A549 (cell line): ENCODE measurements at regions not wholly inside any gene's neighbourhood (a gene's known extent, or its start where the extent isn't known, plus 50 kb on each side); places are given as distances from the start of the nearest gene placed in this dataset.

ENCODE experiments used
- ATAC-seq, 2 experiments: fragments of 200-7000 bp in 1 of 2; fragments of >200 bp in 1 of 2; cut with Nextera tagmentation in 1 of 2; cut with Tn5 transposase in 1 of 2; 3 replicates each; pipeline versions ENCODE4 v1.8.0 to v1.9.1; 2018 to 2020; ENCODE audit warnings: mild to moderate bottlenecking in 1 of 2, moderate library complexity in 1 of 2
- CTCF ChIA-PET: fragments of 300-600 bp; sonication (Branson Sonifier 250); formaldehyde crosslinking; extraction: SDS; loops from one replicate; lab custom pipeline; 2021; ENCODE audit warnings: antibody characterized with exemption, inconsistent platforms; lab: Yijun Ruan, JAX
- POLR2A ChIA-PET: fragments of 350-600 bp; formaldehyde crosslinking; extraction: SDS; loops from one replicate; lab custom pipeline; 2021; ENCODE audit warnings: antibody characterized with exemption, inconsistent platforms; lab: Yijun Ruan, JAX
- DNase-seq, 2 experiments: peaks; one replicate each; pipeline versions ENCODE4 v3.0.0 to v3.0.0-alpha.2; 2011 to 2016; ENCODE audit warnings: low read depth in 1 of 2, low spot score in 1 of 2
- FAIRE-seq: peaks from 2 replicates; lab custom pipeline; 2011; peaks lifted over from hg19 to GRCh38; lab: Jason Lieb, UNC
- H3K27ac ChIP-seq, 2 experiments: fragments of >200 bp; sonication (Bioruptor Twin); formaldehyde crosslinking; 3 replicates each; pipeline ENCODE4 v1.5.1; 2016 to 2017
- H3K4me1 ChIP-seq: fragments of >200 bp; sonication (Bioruptor Twin); formaldehyde crosslinking; 3 replicates; pipeline ENCODE4 v1.6.1; 2016
- H3K4me2 ChIP-seq: fragments of >200 bp; sonication (Bioruptor Twin); formaldehyde crosslinking; 3 replicates; pipeline ENCODE4 v1.6.1; 2016
- H3K4me3 ChIP-seq: fragments of >200 bp; sonication (Bioruptor Twin); formaldehyde crosslinking; 3 replicates; pipeline ENCODE4 v1.5.1; 2016
- H3K9me3 ChIP-seq: fragments of >200 bp; sonication (Bioruptor Twin); formaldehyde crosslinking; 3 replicates; pipeline ENCODE4 v1.6.1; 2016
- ATOH8 ChIP-seq: fragments of 250-450 bp; sonication (Bioruptor Pico); IDR thresholded peaks from 2 replicates; pipeline ENCODE4 v1.5.0; 2020; ENCODE audit warnings: low read depth, mild to moderate bottlenecking, moderate library complexity
- BHLHE40 ChIP-seq: IDR thresholded peaks from 2 replicates; pipeline ENCODE4 v1.6.1; 2012; ENCODE audit warnings: low read depth, low read length, inconsistent platforms
- CBX2 ChIP-seq: fragments of 200-600 bp; sonication (generic); IDR thresholded peaks from 2 replicates; pipeline ENCODE4 v1.6.1; 2016; ENCODE audit warnings: low read depth, mild to moderate bottlenecking, borderline replicate concordance
- CEBPB ChIP-seq, 2 experiments: fragments of >200 bp in 1 of 2; sonication (Bioruptor Twin) in 1 of 2; formaldehyde crosslinking in 1 of 2; IDR thresholded peaks; 2 replicates each; pipeline ENCODE4 v1.6.1; 2012 to 2016
- CHD2 ChIP-seq: fragments of 150-350 bp; IDR thresholded peaks from 2 replicates; pipeline ENCODE4 v1.6.1; 2014; ENCODE audit warnings: low read length; ENCODE audit not compliant: partially characterized antibody
- CHD4 ChIP-seq: fragments of 200-600 bp; sonication (generic); IDR thresholded peaks from 2 replicates; pipeline ENCODE4 v1.6.1; 2016; ENCODE audit warnings: antibody characterized with exemption, mild to moderate bottlenecking, borderline replicate concordance
- E2F6 ChIP-seq: IDR thresholded peaks from 2 replicates; pipeline ENCODE4 v1.6.1; 2012; ENCODE audit warnings: low read depth, borderline replicate concordance
- EHF ChIP-seq: fragments of 250-450 bp; sonication (Bioruptor Pico); IDR thresholded peaks from 2 replicates; pipeline ENCODE4 v1.5.0; 2020; ENCODE audit warnings: mild to moderate bottlenecking
- EHMT2 ChIP-seq: fragments of 200-600 bp; sonication (generic); IDR thresholded peaks from 2 replicates; pipeline ENCODE4 v1.6.1; 2016; ENCODE audit warnings: antibody characterized with exemption, low read depth, mild to moderate bottlenecking, moderate library complexity
- ESRRA ChIP-seq: fragments of 150-350 bp; IDR thresholded peaks from 2 replicates; pipeline ENCODE4 v1.6.1; 2014; ENCODE audit warnings: mild to moderate bottlenecking, low read length, borderline replicate concordance
- FOSB ChIP-seq: fragments of 250-450 bp; sonication (Bioruptor Pico); IDR thresholded peaks from 2 replicates; pipeline ENCODE4 v1.5.0; 2020; ENCODE audit warnings: mild to moderate bottlenecking, moderate library complexity
- GATA3 ChIP-seq: IDR thresholded peaks from 2 replicates; pipeline ENCODE4 v1.6.1; 2012; ENCODE audit warnings: borderline replicate concordance
- HDAC2 ChIP-seq: fragments of 200-600 bp; sonication (generic); IDR thresholded peaks from 2 replicates; pipeline ENCODE4 v1.6.1; 2016
- HEYL ChIP-seq: fragments of 250-450 bp; sonication (Bioruptor Pico); IDR thresholded peaks from 2 replicates; pipeline ENCODE4 v1.8.0; 2021; ENCODE audit warnings: mild to moderate bottlenecking, moderate library complexity
- HOXB13 ChIP-seq: fragments of 250-450 bp; sonication (Bioruptor Pico); IDR thresholded peaks from 2 replicates; pipeline ENCODE4 v1.5.0; 2020; ENCODE audit warnings: low read depth, mild to moderate bottlenecking, moderate library complexity
- JUNB ChIP-seq: fragments of >200 bp; sonication (Bioruptor Twin); formaldehyde crosslinking; IDR thresholded peaks from 2 replicates; pipeline ENCODE4 v1.6.1; 2016
- KDM5A ChIP-seq: fragments of 200-600 bp; sonication (generic); IDR thresholded peaks from 2 replicates; pipeline ENCODE4 v1.6.1; 2016; ENCODE audit warnings: antibody characterized with exemption, mild to moderate bottlenecking
- NFE2L2 ChIP-seq: fragments of 150-350 bp; conservative IDR thresholded peaks from 2 replicates; pipeline ENCODE4 v1.6.1; 2014; ENCODE audit warnings: low read length
- NPAS2 ChIP-seq: fragments of 250-450 bp; sonication (Bioruptor Pico); IDR thresholded peaks from 2 replicates; pipeline ENCODE4 v1.8.0; 2022; ENCODE audit warnings: mild to moderate bottlenecking, moderate library complexity, borderline replicate concordance
- NR3C1 ChIP-seq: fragments of >200 bp; sonication (Bioruptor Twin); formaldehyde crosslinking; IDR thresholded peaks from 3 replicates; pipeline ENCODE4 v1.6.1; 2017
- PHF8 ChIP-seq: fragments of 200-600 bp; sonication (generic); IDR thresholded peaks from 2 replicates; pipeline ENCODE4 v1.6.1; 2016; ENCODE audit warnings: low read depth, mild to moderate bottlenecking, antibody characterized with exemption, moderate library complexity, borderline replicate concordance
- POLR2A ChIP-seq: IDR thresholded peaks from 2 replicates; pipeline ENCODE4 v1.6.1; 2012; ENCODE audit warnings: mild to moderate bottlenecking, low read length
- POLR2AphosphoS2 ChIP-seq: conservative IDR thresholded peaks from 2 replicates; pipeline ENCODE4 v1.6.1; 2012; ENCODE audit warnings: low read length, improper control_type of control experiment, inconsistent platforms
- RAD21 ChIP-seq, 2 experiments: fragments of >200 bp in 1 of 2; sonication (Bioruptor Twin) in 1 of 2; formaldehyde crosslinking in 1 of 2; IDR thresholded peaks in 1 of 2; conservative IDR thresholded peaks in 1 of 2; 2 replicates in 1 of 2; 3 replicates in 1 of 2; pipeline ENCODE4 v1.6.1; 2012 to 2018; ENCODE audit warnings: inconsistent platforms in 1 of 2
- RCOR1 ChIP-seq: fragments of 150-350 bp; IDR thresholded peaks from 2 replicates; pipeline ENCODE4 v1.6.1; 2014; ENCODE audit warnings: antibody characterized with exemption, low read length, low read depth
- SMC3 ChIP-seq: fragments of >200 bp; sonication (Bioruptor Twin); formaldehyde crosslinking; IDR thresholded peaks from 3 replicates; pipeline ENCODE4 v1.6.1; 2018; ENCODE audit warnings: inconsistent platforms
- SREBF2 ChIP-seq: fragments of 450-650 bp; IDR thresholded peaks from 2 replicates; pipeline ENCODE4 v1.6.1; 2014; ENCODE audit warnings: mild to moderate bottlenecking, moderate library complexity
- ZFP36 ChIP-seq: fragments of 450-650 bp; IDR thresholded peaks from 2 replicates; pipeline ENCODE4 v1.6.1; 2014; ENCODE audit warnings: borderline replicate concordance; ENCODE audit not compliant: partially characterized antibody
- ZNF302 ChIP-seq: fragments of 250-450 bp; sonication (Bioruptor Pico); IDR thresholded peaks from 2 replicates; pipeline ENCODE4 v1.9.0; 2021; ENCODE audit warnings: inconsistent platforms, mild to moderate bottlenecking, moderate library complexity
- WGBS: methylation state at CpG from one replicate; pipeline ENCODE4 v1.1.6; 2017; ENCODE audit errors: missing lambda C conversion rate; 5-methylcytosine and 5-hydroxymethylcytosine counted together
- TF ChIP-seq, protein P1 (sequence below): IDR thresholded peaks from 2 replicates; pipeline ENCODE4 v1.6.1; 2012

- H3K27ac ChIP-seq: no peak overlapping the region
- DNase-seq: no peak
- CTCF ChIA-PET: interaction anchor here (0.7 to 1.5 kb wide), 3 partner anchors 9 to 11 kb away, joined by 3 read pairs; no protein-coding TSS in a partner anchor
- FAIRE-seq: no peak
- TF ChIP-seq BHLHE40 (no peak), NPAS2 (CRISPR knock-in tag) (no peak), POLR2A (no peak), FOSB (CRISPR knock-in tag) (no peak), SMC3 (no peak), EHMT2 (no peak), NR3C1 (no peak), SREBF2 (no peak), ZFP36 (no peak), PHF8 (no peak), RCOR1 (no peak), HOXB13 (CRISPR knock-in tag) (no peak), CHD4 (no peak), HDAC2 (no peak), HEYL (CRISPR knock-in tag) (no peak), E2F6 (no peak), CEBPB (IDR thresholded peaks at IDR 0.05) (no peak)
- TF ChIP-seq, protein P1, sequence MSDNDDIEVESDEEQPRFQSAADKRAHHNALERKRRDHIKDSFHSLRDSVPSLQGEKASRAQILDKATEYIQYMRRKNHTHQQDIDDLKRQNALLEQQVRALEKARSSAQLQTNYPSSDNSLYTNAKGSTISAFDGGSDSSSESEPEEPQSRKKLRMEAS: no peak
- POLR2A ChIA-PET: no interaction called here
- no peak overlapping the region for H3K4me2 ChIP-seq
- no peaks in the 10 kb centered on the region for H3K4me1 ChIP-seq
- H3K4me3 ChIP-seq: no peak overlapping the region
- no peaks in the 10 kb centered on the region for H3K9me3 ChIP-seq
- 89% methylated on average over 4 of the region's 4 CpGs for WGBS
- ATAC-seq: no peak
Observed at GRCh38 chr6:143591441-143591840, 79.9 kb upstream of the FUCA2 start.

DNA sequence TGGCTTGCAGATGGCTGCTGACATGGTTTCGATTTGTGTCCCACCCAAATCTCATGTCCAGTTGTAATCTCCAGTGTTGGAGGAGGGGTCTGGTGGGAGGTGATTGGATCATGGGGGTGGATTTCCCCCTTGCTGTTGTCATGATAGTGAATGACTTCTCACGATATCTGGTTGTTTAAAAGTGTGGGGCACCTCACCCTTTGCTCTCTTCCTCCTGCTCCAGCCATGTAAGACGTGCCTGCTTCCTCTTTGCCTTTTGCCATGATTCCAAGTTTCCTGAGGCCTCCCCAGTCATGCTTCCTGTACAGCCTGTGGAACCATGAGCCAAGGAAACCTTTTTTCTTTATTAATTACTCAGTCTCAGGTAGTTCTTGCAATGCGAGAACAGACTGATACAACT, 77.6 kb upstream of the FUCA2 start:
- no peaks in the 10 kb centered on the region for H3K4me1 ChIP-seq
- no peak overlapping the region for H3K4me3 ChIP-seq
- POLR2A ChIA-PET: no interaction called here
- no peak overlapping the region for H3K27ac ChIP-seq
- DNase-seq (no peak), FAIRE-seq (no peak), ATAC-seq (no peak)
- TF ChIP-seq POLR2AphosphoS2 (no peak), JUNB (no peak), EHF (CRISPR knock-in tag) (no peak), CHD2 (no peak), E2F6 (no peak), ESRRA (no peak), HOXB13 (CRISPR knock-in tag) (no peak), NFE2L2 (no peak), ZNF302 (CRISPR knock-in tag) (no peak), KDM5A (no peak), RAD21 (conservative IDR thresholded peaks at IDR 0.05 in 1 of 2, IDR thresholded peaks at IDR 0.05 in 1 of 2) (no peak), CBX2 (no peak), EHMT2 (no peak), PHF8 (no peak), ATOH8 (CRISPR knock-in tag) (no peak), GATA3 (no peak), CHD4 (no peak)
- no peak overlapping the region for H3K4me2 ChIP-seq
- WGBS: 86% methylated on average over 4 of the region's 4 CpGs
- CTCF ChIA-PET: no interaction called here
- H3K9me3 ChIP-seq: no peaks in the 10 kb centered on the region
